ENCODE measurements at regions not wholly inside any gene's neighbourhood (a gene's known extent, or its start where the extent isn't known, plus 50 kb on each side); places are given as distances from the start of the nearest gene placed in this dataset.

- no peak overlapping the region for H3K4me3 ChIP-seq (ENCODE audit: low read length)
Observed at GRCh38 chr2:180927030-180927686, 53.2 kb upstream of the UBE2E3 start.

DNA sequence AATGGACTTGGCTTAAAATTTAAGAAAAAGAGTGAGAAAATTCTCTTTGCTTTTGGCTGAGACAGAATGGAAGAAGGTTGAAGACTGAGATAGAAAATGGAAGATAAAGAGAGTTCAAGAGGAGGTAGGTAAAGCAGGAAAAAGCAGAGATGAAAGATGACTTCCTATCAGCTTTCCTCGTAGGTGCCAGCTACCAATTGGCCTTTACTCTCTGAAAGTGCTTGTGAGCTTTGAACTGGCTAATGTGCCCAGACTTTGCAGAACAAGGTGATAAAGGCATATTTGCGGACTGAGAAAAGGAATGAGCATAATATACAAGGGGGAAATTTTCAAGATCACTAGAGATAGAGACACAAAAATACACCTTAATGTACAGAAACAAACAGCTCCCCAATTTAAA, 54.7 kb upstream of the UBE2E3 start:
- Histone ChIP-seq H2AFZ (ENCODE audit: low read depth, low read length) (no peak overlapping the region), H3K4me3 (ENCODE audit: low read length) (no peak overlapping the region), H3K4me1 (ENCODE audit: insufficient read depth, low read length) (no peaks in the 10 kb centered on the region), H3K27me3 (ENCODE audit: insufficient read depth, low read length) (no peaks in the 10 kb centered on the region), H3K9me3 (ENCODE audit: low read length) (no peaks in the 10 kb centered on the region), H3K36me3 (ENCODE audit: insufficient read depth, low read length) (no peaks in the 10 kb centered on the region)

More at GRCh38 chr2:180927030-180927686, 53.2 kb upstream of the UBE2E3 start:
- Histone ChIP-seq H3K4me1 (ENCODE audit: insufficient read depth, low read length) (no peaks in the 10 kb centered on the region), H2AFZ (ENCODE audit: low read depth, low read length) (no peak overlapping the region), H3K36me3 (ENCODE audit: insufficient read depth, low read length) (no peaks in the 10 kb centered on the region), H3K27me3 (ENCODE audit: insufficient read depth, low read length) (no peaks in the 10 kb centered on the region), H3K9me3 (ENCODE audit: low read length) (no peaks in the 10 kb centered on the region)

DNA sequence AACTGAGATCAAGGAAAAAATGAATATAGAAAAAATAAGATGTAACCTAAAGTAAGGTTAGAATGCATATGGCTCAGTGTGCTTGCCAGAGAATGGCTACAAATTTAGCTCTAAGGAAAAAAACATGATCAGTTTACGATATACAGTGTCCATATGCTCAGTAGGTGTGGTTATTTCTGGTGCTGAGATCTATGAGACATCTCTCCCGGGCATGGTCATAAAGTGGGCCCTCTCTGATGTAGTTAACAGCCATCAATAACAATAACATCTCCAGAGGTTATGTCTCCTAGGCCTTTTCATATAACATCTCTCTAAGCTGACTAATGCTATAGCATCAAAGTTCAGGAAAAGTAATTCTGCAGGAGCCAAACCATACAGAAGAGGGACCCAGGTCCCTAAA, 56.3 kb upstream of the UBE2E3 start:
- Histone ChIP-seq H2AFZ (ENCODE audit: low read depth, low read length) (no peak overlapping the region), H3K4me1 (ENCODE audit: insufficient read depth, low read length) (no peaks in the 10 kb centered on the region), H3K27me3 (ENCODE audit: insufficient read depth, low read length) (no peaks in the 10 kb centered on the region), H3K9me3 (ENCODE audit: low read length) (no peaks in the 10 kb centered on the region), H3K36me3 (ENCODE audit: insufficient read depth, low read length) (no peaks in the 10 kb centered on the region), H3K4me3 (ENCODE audit: low read length) (no peak overlapping the region)

- Histone ChIP-seq H2AFZ (ENCODE audit: low read depth, low read length) (no peak overlapping the region), H3K4me1 (ENCODE audit: insufficient read depth, low read length) (no peaks in the 10 kb centered on the region), H3K4me3 (ENCODE audit: low read length) (no peak overlapping the region), H3K27me3 (ENCODE audit: insufficient read depth, low read length) (no peaks in the 10 kb centered on the region), H3K36me3 (ENCODE audit: insufficient read depth, low read length) (no peaks in the 10 kb centered on the region), H3K9me3 (ENCODE audit: low read length) (no peaks in the 10 kb centered on the region)
Observed at GRCh38 chr2:180910831-180911665, 69.4 kb upstream of the UBE2E3 start.

GRCh38 chr2:180907731-180908130, 72.7 kb upstream of the UBE2E3 start:
- no peaks in the 10 kb centered on the region for H3K4me1 ChIP-seq (ENCODE audit: insufficient read depth, low read length)
- no peak overlapping the region for H2AFZ ChIP-seq (ENCODE audit: low read depth, low read length)
- no peaks in the 10 kb centered on the region for H3K9me3 ChIP-seq (ENCODE audit: low read length)
- H3K4me3 ChIP-seq (ENCODE audit: low read length) = no peak overlapping the region
- H3K36me3 ChIP-seq (ENCODE audit: insufficient read depth, low read length) = no peaks in the 10 kb centered on the region
- H3K27me3 ChIP-seq (ENCODE audit: insufficient read depth, low read length) = no peaks in the 10 kb centered on the region

- Histone ChIP-seq H3K36me3 (ENCODE audit: insufficient read depth, low read length) (no peaks in the 10 kb centered on the region), H3K4me1 (ENCODE audit: insufficient read depth, low read length) (no peaks in the 10 kb centered on the region), H3K27me3 (ENCODE audit: insufficient read depth, low read length) (no peaks in the 10 kb centered on the region), H2AFZ (ENCODE audit: low read depth, low read length) (no peak overlapping the region), H3K4me3 (ENCODE audit: low read length) (no peak overlapping the region), H3K9me3 (ENCODE audit: low read length) (no peaks in the 10 kb centered on the region)
Observed at GRCh38 chr2:180905461-180905860, 74.9 kb upstream of the UBE2E3 start.

GRCh38 chr2:180905002-180905401, 75.4 kb upstream of the UBE2E3 start:
- Histone ChIP-seq H2AFZ (ENCODE audit: low read depth, low read length) (no peak overlapping the region), H3K4me3 (ENCODE audit: low read length) (no peak overlapping the region), H3K36me3 (ENCODE audit: insufficient read depth, low read length) (no peaks in the 10 kb centered on the region), H3K9me3 (ENCODE audit: low read length) (no peaks in the 10 kb centered on the region), H3K27me3 (ENCODE audit: insufficient read depth, low read length) (no peaks in the 10 kb centered on the region), H3K4me1 (ENCODE audit: insufficient read depth, low read length) (no peaks in the 10 kb centered on the region)

DNA sequence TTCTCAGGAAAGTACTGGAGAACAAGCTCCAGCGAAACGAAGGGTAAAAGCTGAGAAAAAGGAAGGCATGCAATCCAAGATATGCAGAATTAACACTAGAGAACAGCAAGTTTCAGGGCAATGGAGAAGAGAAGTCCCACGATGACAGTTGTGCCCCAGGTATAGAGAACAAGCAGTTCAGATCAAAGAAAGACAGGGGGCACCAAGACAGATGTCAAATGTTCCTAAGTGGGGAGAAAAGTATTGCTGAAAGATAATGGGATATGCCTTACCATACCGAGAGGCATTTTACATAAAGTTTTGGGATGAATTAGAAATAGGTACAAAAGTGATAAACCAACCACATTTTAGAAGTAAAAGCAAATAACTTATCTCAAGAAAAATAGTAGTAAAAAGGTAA, 79.1 kb upstream of the UBE2E3 start:
- H3K4me1 ChIP-seq (ENCODE audit: insufficient read depth, low read length) = no peaks in the 10 kb centered on the region
- H3K4me3 ChIP-seq (ENCODE audit: low read length) = no peak overlapping the region
- H3K27me3 ChIP-seq (ENCODE audit: insufficient read depth, low read length) = no peaks in the 10 kb centered on the region
- H2AFZ ChIP-seq (ENCODE audit: low read depth, low read length) = no peak overlapping the region
- no peaks in the 10 kb centered on the region for H3K36me3 ChIP-seq (ENCODE audit: insufficient read depth, low read length)
- no peaks in the 10 kb centered on the region for H3K9me3 ChIP-seq (ENCODE audit: low read length)

- Histone ChIP-seq H2AFZ (ENCODE audit: low read depth, low read length) (no peak overlapping the region), H3K27me3 (ENCODE audit: insufficient read depth, low read length) (no peaks in the 10 kb centered on the region), H3K4me1 (ENCODE audit: insufficient read depth, low read length) (no peaks in the 10 kb centered on the region), H3K9me3 (ENCODE audit: low read length) (peaks cover 2% of the 10 kb centered on the region), H3K4me3 (ENCODE audit: low read length) (no peak overlapping the region), H3K36me3 (ENCODE audit: insufficient read depth, low read length) (no peaks in the 10 kb centered on the region)
Observed at GRCh38 chr2:180893752-180894151, 86.7 kb upstream of the UBE2E3 start.

- Histone ChIP-seq H3K4me1 (ENCODE audit: insufficient read depth, low read length) (no peaks in the 10 kb centered on the region), H3K27me3 (ENCODE audit: insufficient read depth, low read length) (no peaks in the 10 kb centered on the region), H3K4me3 (ENCODE audit: low read length) (no peak overlapping the region), H3K36me3 (ENCODE audit: insufficient read depth, low read length) (no peaks in the 10 kb centered on the region), H3K9me3 (ENCODE audit: low read length) (peaks cover 2% of the 10 kb centered on the region), H2AFZ (ENCODE audit: low read depth, low read length) (no peak overlapping the region)
Observed at GRCh38 chr2:180892091-180892490, 88.3 kb upstream of the UBE2E3 start.

GRCh38 chr2:180891360-180891759, 89.0 kb upstream of the UBE2E3 start:
- Histone ChIP-seq H3K9me3 (ENCODE audit: low read length) (peaks cover 2% of the 10 kb centered on the region), H3K27me3 (ENCODE audit: insufficient read depth, low read length) (no peaks in the 10 kb centered on the region), H3K36me3 (ENCODE audit: insufficient read depth, low read length) (no peaks in the 10 kb centered on the region), H3K4me1 (ENCODE audit: insufficient read depth, low read length) (no peaks in the 10 kb centered on the region), H3K4me3 (ENCODE audit: low read length) (no peak overlapping the region), H2AFZ (ENCODE audit: low read depth, low read length) (no peak overlapping the region)

- Histone ChIP-seq H3K9me3 (ENCODE audit: low read length) (peaks cover 2% of the 10 kb centered on the region), H2AFZ (ENCODE audit: low read depth, low read length) (no peak overlapping the region), H3K36me3 (ENCODE audit: insufficient read depth, low read length) (no peaks in the 10 kb centered on the region), H3K27me3 (ENCODE audit: insufficient read depth, low read length) (no peaks in the 10 kb centered on the region), H3K4me1 (ENCODE audit: insufficient read depth, low read length) (no peaks in the 10 kb centered on the region), H3K4me3 (ENCODE audit: low read length) (no peak overlapping the region)
Observed at GRCh38 chr2:180890781-180891180, 89.6 kb upstream of the UBE2E3 start.

DNA sequence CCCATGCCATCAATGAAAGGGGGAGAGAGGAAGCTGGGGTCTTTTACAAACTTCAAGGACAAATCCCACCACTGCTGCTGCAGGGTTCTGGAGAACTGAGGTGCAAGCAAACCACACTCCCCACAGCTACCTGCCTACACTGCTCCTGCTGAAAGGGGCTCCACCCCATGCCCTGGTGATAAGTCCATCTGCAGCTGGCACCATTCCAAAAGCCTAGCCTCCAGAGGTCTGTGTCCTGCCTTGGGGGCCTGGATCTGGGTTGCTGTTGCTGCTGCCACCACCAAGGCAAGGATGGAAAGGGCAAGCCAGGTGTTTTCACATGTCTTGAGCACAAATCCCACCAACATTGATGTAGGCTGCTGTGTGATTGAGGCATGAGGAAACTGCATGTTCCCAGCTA, 97.4 kb upstream of the UBE2E3 start:
- Histone ChIP-seq H2AFZ (ENCODE audit: low read depth, low read length) (no peak overlapping the region), H3K9me3 (ENCODE audit: low read length) (no peaks in the 10 kb centered on the region), H3K27me3 (ENCODE audit: insufficient read depth, low read length) (no peaks in the 10 kb centered on the region), H3K4me1 (ENCODE audit: insufficient read depth, low read length) (no peaks in the 10 kb centered on the region), H3K36me3 (ENCODE audit: insufficient read depth, low read length) (no peaks in the 10 kb centered on the region), H3K4me3 (ENCODE audit: low read length) (no peak overlapping the region)

Data from neuron (in vitro differentiated cells).